Thoracic aorta (tissue), 2 donors: ENCODE measurements at regions not wholly inside any gene's neighbourhood (a gene's known extent, or its start where the extent isn't known, plus 50 kb on each side); places are given as distances from the start of the nearest gene placed in this dataset.
A peak's percentile ranks its signal among the peaks of the same experiment; 100 is the strongest.

Source experiments
- ATAC-seq: fragments of 150-250 bp; one replicate; pipeline ENCODE4 v1.8.0; 2017; ENCODE audit warnings: low read depth; ENCODE audit not compliant: insufficient number of reproducible peaks, low FRiP score
- DNase-seq: peaks from one replicate; pipeline ENCODE4 v3.0.0-alpha.2; 2020; ENCODE audit warnings: low spot score
- H3K27ac ChIP-seq, 2 donors: fragments of 200-600 bp; sonication (generic); 1 replicate in 1 of 2; 2 replicates in 1 of 2; pipeline ENCODE4 v1.5.1; 2016; ENCODE audit warnings: mild to moderate bottlenecking in 2 of 2, moderate library complexity in 2 of 2
- H3K27me3 ChIP-seq: fragments of 200-600 bp; sonication (generic); replicated peaks from 2 replicates; pipeline ENCODE4 v1.6.0; 2016; ENCODE audit warnings: mild to moderate bottlenecking; ENCODE audit not compliant: insufficient read depth
- H3K36me3 ChIP-seq: fragments of 200-600 bp; sonication (generic); one replicate; pipeline ENCODE4 v1.5.1; 2016
- H3K4me1 ChIP-seq, 2 donors: fragments of 200-600 bp; sonication (generic); 1 replicate in 1 of 2; 2 replicates in 1 of 2; pipeline versions ENCODE4 v1.5.1 to v1.6.0; 2016; ENCODE audit warnings: low read depth in 2 of 2, mild to moderate bottlenecking in 1 of 2; ENCODE audit not compliant: control insufficient read depth in 1 of 2
- H3K4me3 ChIP-seq: fragments of 200-600 bp; sonication (generic); 2 replicates; pipeline ENCODE4 v1.5.1; 2016; ENCODE audit warnings: mild to moderate bottlenecking
- H3K9me3 ChIP-seq: fragments of 200-600 bp; sonication (generic); 2 replicates; pipeline ENCODE4 v1.5.1; 2016
- CTCF ChIP-seq: fragments of 200-600 bp; sonication (generic); IDR thresholded peaks from one replicate; pipeline ENCODE4 v1.5.1; 2019; ENCODE audit warnings: antibody characterized with exemption

GRCh38 chr2:42942214-42942989 lies 150.0 kb upstream of the HAAO start:
- Histone ChIP-seq H3K9me3 (no peaks in the 10 kb centered on the region), H3K4me1 (peaks cover 8 to 26% of the 10 kb centered on the region in 2 donors), H3K36me3 (no peaks in the 10 kb centered on the region), H3K4me3 (no peak overlapping the region), H3K27me3 (no peaks in the 10 kb centered on the region), H3K27ac (peak overlapping the region; percentile 18 to 23)
- TF ChIP-seq CTCF, result no peak
- no peak for DNase-seq
- ATAC-seq, result no peak

- Histone ChIP-seq H3K36me3 (no peaks in the 10 kb centered on the region), H3K4me1 (peaks cover 8 to 19% of the 10 kb centered on the region in 2 donors), H3K9me3 (no peaks in the 10 kb centered on the region), H3K4me3 (no peak overlapping the region), H3K27me3 (no peaks in the 10 kb centered on the region), H3K27ac (peak overlapping the region; percentile 18 to 23)
- TF ChIP-seq CTCF, result no peak
- ATAC-seq (no peak), DNase-seq (no peak)
These were observed 149.3 kb upstream of the HAAO start for GRCh38 chr2:42941633-42942176.

- no peak for TF ChIP-seq CTCF
- no peaks in the 10 kb centered on the region for H3K27me3 ChIP-seq
- H3K4me3 ChIP-seq, result no peak overlapping the region
- peaks cover 5 to 16% of the 10 kb centered on the region in 2 donors for H3K4me1 ChIP-seq
- H3K27ac ChIP-seq, result peak overlapping the region; percentile 61 to 69
- no peak for ATAC-seq
- H3K9me3 ChIP-seq, result no peaks in the 10 kb centered on the region
- DNase-seq, result no peak
- H3K36me3 ChIP-seq, result no peaks in the 10 kb centered on the region
These were observed 147.2 kb upstream of the HAAO start for GRCh38 chr2:42939411-42940206.

- no peak for DNase-seq
- no peak for ATAC-seq
- no peak for TF ChIP-seq CTCF
These were observed 146.4 kb upstream of the HAAO start for GRCh38 chr2:42938671-42939370.

More at GRCh38 chr2:42938671-42939370, 146.4 kb upstream of the HAAO start:
- H3K4me3 ChIP-seq, result no peak overlapping the region
- H3K27me3 ChIP-seq, result no peaks in the 10 kb centered on the region
- H3K36me3 ChIP-seq, result no peaks in the 10 kb centered on the region
- H3K9me3 ChIP-seq, result no peaks in the 10 kb centered on the region
- peak overlapping the region; percentile 61 to 69 for H3K27ac ChIP-seq
- H3K4me1 ChIP-seq, result peaks cover 5 to 24% of the 10 kb centered on the region in 2 donors
